Spleen (tissue), 11 donors: ENCODE measurements at regions not wholly inside any gene's neighbourhood (a gene's known extent, or its start where the extent isn't known, plus 50 kb on each side); places are given as distances from the start of the nearest gene placed in this dataset.
"Not testable (repeated sequence)": the region's sequence is repeated elsewhere in the genome, so short reads cannot be mapped to it uniquely, and the experiment has no call there.

Experiments
- DNase-seq: peaks from one replicate; pipeline ENCODE4 v3.0.0-alpha.2; 2020
- H3K27ac ChIP-seq, 8 donors: fragments of 200-600 bp; sonication (generic) in 7 of 8; 1 replicate in 4 of 8; 2 replicates in 4 of 8; pipeline versions ENCODE4 v1.5.0 to v1.8.0; 2016 to 2021; ENCODE audit warnings: inconsistent platforms in 4 of 8, mild to moderate bottlenecking in 4 of 8, moderate library complexity in 1 of 8
- H3K27me3 ChIP-seq, 7 donors: fragments of 200-600 bp; sonication (generic) in 6 of 7; replicated peaks in 1 of 7; 1 replicate in 4 of 7; 2 replicates in 3 of 7; pipeline versions ENCODE4 v1.5.0 to v1.8.0; 2016 to 2021; ENCODE audit warnings: inconsistent platforms in 3 of 7, mild to moderate bottlenecking in 1 of 7
- H3K36me3 ChIP-seq, 6 donors: fragments of 200-600 bp; sonication (generic) in 5 of 6; 1 replicate in 4 of 6; 2 replicates in 2 of 6; pipeline versions ENCODE4 v1.5.0 to v1.8.0; 2016 to 2021; ENCODE audit warnings: inconsistent platforms in 2 of 6
- H3K4me1 ChIP-seq, 6 donors: fragments of 200-600 bp; sonication (generic) in 5 of 6; 1 replicate in 3 of 6; 2 replicates in 3 of 6; pipeline versions ENCODE4 v1.5.0 to v1.8.0; 2016 to 2021; ENCODE audit warnings: inconsistent platforms in 3 of 6
- H3K4me3 ChIP-seq, 8 donors: fragments of 200-600 bp; sonication (generic) in 7 of 8; 1 replicate in 4 of 8; 2 replicates in 4 of 8; pipeline versions ENCODE4 v1.5.0 to v1.8.0; 2016 to 2021; ENCODE audit warnings: inconsistent platforms in 4 of 8, mild to moderate bottlenecking in 4 of 8, moderate library complexity in 2 of 8
- H3K9me3 ChIP-seq, 8 donors: fragments of 200-600 bp; sonication (generic) in 7 of 8; 1 replicate in 4 of 8; 2 replicates in 4 of 8; pipeline versions ENCODE4 v1.5.0 to v1.8.0; 2016 to 2021; ENCODE audit warnings: inconsistent platforms in 4 of 8
- CTCF ChIP-seq, 11 experiments: fragments of 200-600 bp in 7 of 11; fragments of 450-650 bp in 4 of 11; sonication (generic) in 4 of 11; IDR thresholded peaks in 8 of 11; conservative IDR thresholded peaks in 3 of 11; 1 replicate in 7 of 11; 2 replicates in 4 of 11; pipeline versions ENCODE4 v1.4.0 to v1.8.0; 2016 to 2021; ENCODE audit warnings: antibody characterized with exemption in 11 of 11, inconsistent platforms in 4 of 11, mild to moderate bottlenecking in 1 of 11
- POLR2A ChIP-seq, 3 donors: fragments of 450-650 bp; IDR thresholded peaks; one replicate each; pipeline ENCODE4 v1.5.1; 2017; ENCODE audit warnings: antibody characterized with exemption in 3 of 3, mild to moderate bottlenecking in 1 of 3
- POLR2AphosphoS5 ChIP-seq, 3 donors: sonication (generic); formaldehyde crosslinking; IDR thresholded peaks; one replicate each; pipeline ENCODE4 v1.5.1; 2017; ENCODE audit warnings: antibody characterized with exemption in 3 of 3
- WGBS, 5 donors: extraction: QIAGEN DNeasy Blood & Tissue Kit in 3 of 5; methylation state at CpG; one replicate each; pipeline versions ENCODE4 v1.1.5 to v1.1.7; 2013 to 2018; 5-methylcytosine and 5-hydroxymethylcytosine counted together
- intact Hi-C: fragments of 100-400 bp; cut with DNase I; formaldehyde crosslinking; loops from one replicate; pipeline ENCODE4 v1.15.0; 2023; ENCODE audit warnings: low total_unique reads
- donor health status: healthy with polysubstance abuse.
- donor health status: DM: no; HTN: no; CAD: no; lungs with moderate emphysema.
- donor health status: DM: no; HTN: no; CAD: no.
- donor health status: Bipolar disorder and iron deficiency.
- donor health status: healthy.
- donor health status: DM: no; HTN: no; CAD: no.
- donor health status: DM: yes; HTN: yes; CAD: no.

DNA sequence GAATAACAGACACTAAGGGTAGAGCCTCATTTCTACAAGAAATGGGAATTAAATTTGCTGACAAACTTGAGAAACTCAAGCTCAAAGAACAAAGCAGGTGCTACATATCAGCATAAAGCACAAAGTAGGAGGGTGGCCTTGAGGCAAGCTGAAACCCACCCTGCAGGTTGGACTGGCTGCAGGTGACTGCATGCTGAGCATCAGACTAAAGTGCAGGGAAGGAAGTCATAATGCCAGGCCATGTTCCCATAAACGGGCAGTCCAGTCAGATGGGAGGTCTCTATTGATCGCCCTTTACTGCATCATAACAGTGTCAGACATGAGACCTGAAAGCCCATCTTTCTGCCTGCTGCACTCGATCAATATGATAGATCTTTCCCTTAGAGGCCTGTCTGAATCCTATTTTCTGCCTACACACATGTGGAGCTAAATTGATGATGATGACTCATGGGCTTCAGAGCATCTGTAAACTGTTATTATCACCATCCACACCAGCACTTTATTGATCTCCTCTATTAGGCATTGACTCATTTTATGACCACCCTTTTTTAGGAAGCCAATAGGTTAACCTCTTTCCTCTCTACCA lies 224.5 kb upstream of the DDI1 start:
- H3K4me3 ChIP-seq = no peak overlapping the region
- no peaks in the 10 kb centered on the region for H3K36me3 ChIP-seq
- H3K27ac ChIP-seq = no peak overlapping the region
- H3K9me3 ChIP-seq = no peaks in the 10 kb centered on the region
- intact Hi-C loops = no loop called here
- H3K4me1 ChIP-seq = no peaks in the 10 kb centered on the region
- 76 to 88% (median 86%) methylated on average over 3 of the region's 3 CpGs for WGBS, 5 donors
- H3K27me3 ChIP-seq = no peaks in the 10 kb centered on the region
- TF ChIP-seq CTCF (IDR thresholded peaks at IDR 0.05 in 8 of 11, conservative IDR thresholded peaks at IDR 0.05 in 3 of 11) = no peak
- no peak for TF ChIP-seq POLR2A (IDR thresholded peaks at IDR 0.05)
- TF ChIP-seq POLR2AphosphoS5 (IDR thresholded peaks at IDR 0.05) = no peak
- no peak for DNase-seq

- intact Hi-C loops = no loop called here
- WGBS, 5 donors = 74 to 82% (median 80%) methylated on average over 3 of the region's 3 CpGs
- Histone ChIP-seq H3K27me3 (no peaks in the 10 kb centered on the region), H3K4me3 (no peak overlapping the region), H3K36me3 (no peaks in the 10 kb centered on the region), H3K27ac (no peak overlapping the region), H3K9me3 (no peaks in the 10 kb centered on the region), H3K4me1 (no peaks in the 10 kb centered on the region)
- no peak for DNase-seq
- TF ChIP-seq POLR2AphosphoS5 (IDR thresholded peaks at IDR 0.05) = no peak
- TF ChIP-seq POLR2A (IDR thresholded peaks at IDR 0.05) = no peak
- TF ChIP-seq CTCF (IDR thresholded peaks at IDR 0.05 in 8 of 11, conservative IDR thresholded peaks at IDR 0.05 in 3 of 11) = no peak
Observed at GRCh38 chr11:103812680-103813079, 223.8 kb upstream of the DDI1 start.

DNA sequence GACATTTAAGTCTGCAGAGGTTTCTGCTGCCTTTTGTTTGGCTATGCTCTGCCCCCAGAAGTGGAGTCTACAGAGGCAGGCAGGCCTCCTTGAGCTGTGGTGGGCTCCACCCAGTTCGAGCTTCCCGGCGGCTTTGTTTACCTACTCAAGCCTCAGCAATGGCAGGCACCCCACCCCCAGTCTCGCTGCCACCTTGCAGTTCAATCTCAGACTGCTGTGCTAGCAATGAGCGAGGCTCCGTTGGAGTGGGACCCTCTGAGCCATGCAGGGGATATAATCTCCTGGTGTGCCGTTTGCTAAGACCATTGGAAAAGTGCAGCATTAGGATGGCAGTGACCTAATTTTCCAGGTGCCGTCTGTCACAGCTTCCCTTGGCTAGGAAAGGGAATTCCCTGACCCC lies 216.1 kb upstream of the DDI1 start:
- H3K36me3 ChIP-seq, H3K27me3 ChIP-seq, H3K9me3 ChIP-seq, H3K4me1 ChIP-seq, H3K27ac ChIP-seq, intact Hi-C loops, DNase-seq, H3K4me3 ChIP-seq: not testable (repeated sequence)
- 79 to 95% (median 87%) methylated on average over 6 to 8 of the region's 8 CpGs for WGBS, 5 donors

- Histone ChIP-seq H3K36me3 (no peaks in the 10 kb centered on the region), H3K27me3 (no peaks in the 10 kb centered on the region), H3K27ac (no peak overlapping the region), H3K4me3 (no peak overlapping the region), H3K9me3 (peaks cover 0 to 6% (median 0%) of the 10 kb centered on the region in 8 donors), H3K4me1 (no peaks in the 10 kb centered on the region)
- intact Hi-C loops = no loop called here
- TF ChIP-seq POLR2A (IDR thresholded peaks at IDR 0.05) = no peak
- TF ChIP-seq POLR2AphosphoS5 (IDR thresholded peaks at IDR 0.05) = no peak
- no peak for TF ChIP-seq CTCF (IDR thresholded peaks at IDR 0.05 in 8 of 11, conservative IDR thresholded peaks at IDR 0.05 in 3 of 11)
- DNase-seq = no peak
- WGBS, 5 donors = 61 to 85% (median 67%) methylated on average over 1 of the region's 1 CpG
Observed at GRCh38 chr11:103824116-103824515, 212.3 kb upstream of the DDI1 start.

DNA sequence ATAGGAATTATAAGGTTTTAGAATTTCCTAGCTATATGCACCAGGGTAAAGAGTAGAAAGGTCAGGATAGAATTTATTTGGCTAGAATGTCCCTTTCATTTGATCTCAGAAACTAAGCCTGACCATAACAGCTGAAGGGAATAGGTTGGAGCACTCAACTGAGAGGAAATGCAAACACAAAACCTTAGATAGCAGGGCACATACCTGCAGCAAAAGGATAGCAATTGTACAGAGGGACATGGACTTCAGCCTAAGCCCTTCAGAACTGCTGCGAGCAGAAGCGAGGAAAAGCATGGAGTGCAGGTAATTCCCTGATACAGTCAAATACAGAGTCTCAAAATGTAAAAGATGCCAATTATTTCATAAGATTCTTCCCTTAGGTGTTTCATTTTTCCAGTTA lies 211.0 kb upstream of the DDI1 start:
- WGBS, 5 donors = 92 to 99% (median 93%) methylated on average over 2 of the region's 2 CpGs
- TF ChIP-seq CTCF (IDR thresholded peaks at IDR 0.05 in 8 of 11, conservative IDR thresholded peaks at IDR 0.05 in 3 of 11) (no peak), POLR2A (IDR thresholded peaks at IDR 0.05) (no peak), POLR2AphosphoS5 (IDR thresholded peaks at IDR 0.05) (no peak)
- Histone ChIP-seq H3K27ac (no peak overlapping the region), H3K4me1 (no peaks in the 10 kb centered on the region), H3K9me3 (peaks cover 0 to 11% (median 2%) of the 10 kb centered on the region in 8 donors), H3K4me3 (no peak overlapping the region), H3K36me3 (no peaks in the 10 kb centered on the region), H3K27me3 (no peaks in the 10 kb centered on the region)
- no peak for DNase-seq
- intact Hi-C loops = no loop called here
